NT2/D1 (cell line): ENCODE measurements at regions not wholly inside any gene's neighbourhood (a gene's known extent, or its start where the extent isn't known, plus 50 kb on each side); places are given as distances from the start of the nearest gene placed in this dataset.

ENCODE experiments used
- DNase-seq: peaks from one replicate; pipeline ENCODE4 v3.0.0-alpha.2; 2011; ENCODE audit warnings: low read depth, low spot score
- H3K27me3 ChIP-seq: 2 replicates; pipeline ENCODE4 v1.6.0; 2011; ENCODE audit warnings: mild to moderate bottlenecking; ENCODE audit not compliant: insufficient read length, insufficient read depth
- H3K36me3 ChIP-seq: 2 replicates; pipeline ENCODE4 v1.6.1; 2011; ENCODE audit warnings: mild to moderate bottlenecking, low read length, mixed read lengths; ENCODE audit not compliant: insufficient read depth, insufficient read length
- H3K4me1 ChIP-seq: 2 replicates; pipeline ENCODE4 v1.5.1; 2011; ENCODE audit not compliant: insufficient read depth, insufficient read length
- H3K4me3 ChIP-seq: 2 replicates; pipeline ENCODE4 v1.5.1; 2011; ENCODE audit warnings: low read depth; ENCODE audit not compliant: insufficient read length
- H3K9ac ChIP-seq: 2 replicates; pipeline ENCODE4 v1.6.0; 2011; ENCODE audit warnings: low read depth; ENCODE audit not compliant: insufficient read length
- H3K9me3 ChIP-seq: 2 replicates; pipeline ENCODE4 v1.5.1; 2011; ENCODE audit warnings: mild to moderate bottlenecking, low read length; ENCODE audit not compliant: insufficient read depth
- SUZ12 ChIP-seq: IDR thresholded peaks from 2 replicates; pipeline ENCODE4 v1.6.1; 2011; ENCODE audit not compliant: insufficient read length, insufficient read depth; ENCODE audit errors: extremely low read depth
- YY1 ChIP-seq: IDR thresholded peaks from 2 replicates; pipeline ENCODE4 v1.6.1; 2011; ENCODE audit not compliant: insufficient read length, insufficient read depth
- ZNF274 ChIP-seq: IDR thresholded peaks from 2 replicates; pipeline ENCODE4 v1.6.1; 2011; ENCODE audit warnings: mild to moderate bottlenecking, low read depth, low read length

- Histone ChIP-seq H3K9ac (no peak overlapping the region), H3K4me3 (no peak overlapping the region), H3K36me3 (no peaks in the 10 kb centered on the region), H3K9me3 (no peaks in the 10 kb centered on the region), H3K27me3 (no peaks in the 10 kb centered on the region), H3K4me1 (no peaks in the 10 kb centered on the region)
- DNase-seq, result no peak
- no peak for TF ChIP-seq SUZ12
Observed at GRCh38 chr1:199279067-199279466, 640.2 kb downstream of the PTPRC start.

GRCh38 chr1:199279872-199280645 lies 641.2 kb downstream of the PTPRC start:
- no peak overlapping the region for H3K9ac ChIP-seq
- TF ChIP-seq SUZ12 (no peak), YY1 (no peak), ZNF274 (no peak)
- no peaks in the 10 kb centered on the region for H3K27me3 ChIP-seq
- H3K36me3 ChIP-seq, result no peaks in the 10 kb centered on the region
- H3K4me1 ChIP-seq, result no peaks in the 10 kb centered on the region
- H3K9me3 ChIP-seq, result no peaks in the 10 kb centered on the region
- DNase-seq, result no peak
- H3K4me3 ChIP-seq, result no peak overlapping the region

- Histone ChIP-seq H3K36me3 (no peaks in the 10 kb centered on the region), H3K4me1 (no peaks in the 10 kb centered on the region), H3K4me3 (no peak overlapping the region), H3K9me3 (no peaks in the 10 kb centered on the region), H3K27me3 (no peaks in the 10 kb centered on the region), H3K9ac (no peak overlapping the region)
- no peak for TF ChIP-seq ZNF274
- TF ChIP-seq YY1, result no peak
- TF ChIP-seq SUZ12, result no peak
- DNase-seq, result no peak
Observed at GRCh38 chr1:199282751-199283305, 644.0 kb downstream of the PTPRC start.

GRCh38 chr1:199283794-199284193 lies 645.0 kb downstream of the PTPRC start:
- DNase-seq, result no peak
- Histone ChIP-seq H3K27me3 (no peaks in the 10 kb centered on the region), H3K4me1 (no peaks in the 10 kb centered on the region), H3K36me3 (no peaks in the 10 kb centered on the region), H3K9ac (no peak overlapping the region), H3K4me3 (no peak overlapping the region), H3K9me3 (no peaks in the 10 kb centered on the region)
- TF ChIP-seq YY1, result no peak
- no peak for TF ChIP-seq SUZ12
- TF ChIP-seq ZNF274, result no peak

- no peak for TF ChIP-seq SUZ12
- no peak for TF ChIP-seq YY1
- TF ChIP-seq ZNF274, result no peak
- Histone ChIP-seq H3K9ac (no peak overlapping the region), H3K4me3 (no peak overlapping the region), H3K9me3 (no peaks in the 10 kb centered on the region), H3K4me1 (no peaks in the 10 kb centered on the region), H3K36me3 (no peaks in the 10 kb centered on the region), H3K27me3 (no peaks in the 10 kb centered on the region)
- no peak for DNase-seq
Observed at GRCh38 chr1:199287206-199287605, 648.4 kb downstream of the PTPRC start.

- no peaks in the 10 kb centered on the region for H3K27me3 ChIP-seq
- no peak for TF ChIP-seq ZNF274
- no peak for TF ChIP-seq YY1
- TF ChIP-seq SUZ12, result no peak
- H3K9ac ChIP-seq, result no peak overlapping the region
- H3K9me3 ChIP-seq, result no peaks in the 10 kb centered on the region
- H3K36me3 ChIP-seq, result no peaks in the 10 kb centered on the region
- H3K4me1 ChIP-seq, result no peaks in the 10 kb centered on the region
- no peak for DNase-seq
- H3K4me3 ChIP-seq, result no peak overlapping the region
Observed at GRCh38 chr1:199287647-199288046, 648.8 kb downstream of the PTPRC start.

GRCh38 chr1:199290186-199290585 lies 651.3 kb downstream of the PTPRC start:
- H3K27me3 ChIP-seq, result no peaks in the 10 kb centered on the region
- H3K9me3 ChIP-seq, result no peaks in the 10 kb centered on the region
- H3K4me1 ChIP-seq, result no peaks in the 10 kb centered on the region
- no peak overlapping the region for H3K4me3 ChIP-seq
- TF ChIP-seq YY1 (no peak), SUZ12 (no peak), ZNF274 (no peak)
- H3K9ac ChIP-seq, result no peak overlapping the region
- no peak for DNase-seq
- no peaks in the 10 kb centered on the region for H3K36me3 ChIP-seq
